ENCODE measurements at regions not wholly inside any gene's neighbourhood (a gene's known extent, or its start where the extent isn't known, plus 50 kb on each side); places are given as distances from the start of the nearest gene placed in this dataset.

DNA sequence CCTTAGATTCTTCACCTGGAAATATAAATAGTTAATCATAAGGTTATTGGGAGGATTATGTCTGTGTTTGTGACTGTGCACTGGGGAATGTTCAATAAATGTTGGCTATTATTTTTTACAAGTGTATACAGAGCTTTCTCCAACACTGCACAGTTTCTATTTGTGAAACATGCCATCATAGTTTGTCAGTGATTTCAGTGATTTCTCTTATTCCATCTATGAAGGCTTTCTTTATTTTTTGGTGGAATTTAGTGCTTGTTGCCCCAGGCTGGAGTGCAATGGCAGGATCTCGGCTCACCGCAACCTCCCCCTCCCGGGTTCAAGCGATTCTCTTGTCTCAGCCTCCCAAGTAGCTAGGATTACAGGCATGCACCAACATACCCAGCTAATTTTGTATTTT, 545.0 kb upstream of the GRM7 start:
- intact Hi-C loops (cut with micrococcal nuclease; ENCODE audit: unreplicated experiment) = no loop called here
- BruUV-seq (replicated peaks) = no TSS peak
- no peaks in the 10 kb centered on the region for H3K27me3 ChIP-seq (ENCODE audit: control insufficient read depth in 1 of 2, insufficient read depth in 2 of 2, low read length in 2 of 2)
- ChIA-PET CTCF (ENCODE audit: low intra/inter-chr PET ratio, low total read pairs) (no interaction called here), POLR2A (no interaction called here)
- no peaks in the 10 kb centered on the region for H3K36me3 ChIP-seq (replicated peaks in 1 of 2; ENCODE audit: control insufficient read depth in 1 of 2, insufficient read depth in 2 of 2, low read length in 2 of 2)
- TF ChIP-seq MTF1 (CRISPR knock-in tag; IDR thresholded peaks at IDR 0.05) = no peak
- TF ChIP-seq, protein P1, sequence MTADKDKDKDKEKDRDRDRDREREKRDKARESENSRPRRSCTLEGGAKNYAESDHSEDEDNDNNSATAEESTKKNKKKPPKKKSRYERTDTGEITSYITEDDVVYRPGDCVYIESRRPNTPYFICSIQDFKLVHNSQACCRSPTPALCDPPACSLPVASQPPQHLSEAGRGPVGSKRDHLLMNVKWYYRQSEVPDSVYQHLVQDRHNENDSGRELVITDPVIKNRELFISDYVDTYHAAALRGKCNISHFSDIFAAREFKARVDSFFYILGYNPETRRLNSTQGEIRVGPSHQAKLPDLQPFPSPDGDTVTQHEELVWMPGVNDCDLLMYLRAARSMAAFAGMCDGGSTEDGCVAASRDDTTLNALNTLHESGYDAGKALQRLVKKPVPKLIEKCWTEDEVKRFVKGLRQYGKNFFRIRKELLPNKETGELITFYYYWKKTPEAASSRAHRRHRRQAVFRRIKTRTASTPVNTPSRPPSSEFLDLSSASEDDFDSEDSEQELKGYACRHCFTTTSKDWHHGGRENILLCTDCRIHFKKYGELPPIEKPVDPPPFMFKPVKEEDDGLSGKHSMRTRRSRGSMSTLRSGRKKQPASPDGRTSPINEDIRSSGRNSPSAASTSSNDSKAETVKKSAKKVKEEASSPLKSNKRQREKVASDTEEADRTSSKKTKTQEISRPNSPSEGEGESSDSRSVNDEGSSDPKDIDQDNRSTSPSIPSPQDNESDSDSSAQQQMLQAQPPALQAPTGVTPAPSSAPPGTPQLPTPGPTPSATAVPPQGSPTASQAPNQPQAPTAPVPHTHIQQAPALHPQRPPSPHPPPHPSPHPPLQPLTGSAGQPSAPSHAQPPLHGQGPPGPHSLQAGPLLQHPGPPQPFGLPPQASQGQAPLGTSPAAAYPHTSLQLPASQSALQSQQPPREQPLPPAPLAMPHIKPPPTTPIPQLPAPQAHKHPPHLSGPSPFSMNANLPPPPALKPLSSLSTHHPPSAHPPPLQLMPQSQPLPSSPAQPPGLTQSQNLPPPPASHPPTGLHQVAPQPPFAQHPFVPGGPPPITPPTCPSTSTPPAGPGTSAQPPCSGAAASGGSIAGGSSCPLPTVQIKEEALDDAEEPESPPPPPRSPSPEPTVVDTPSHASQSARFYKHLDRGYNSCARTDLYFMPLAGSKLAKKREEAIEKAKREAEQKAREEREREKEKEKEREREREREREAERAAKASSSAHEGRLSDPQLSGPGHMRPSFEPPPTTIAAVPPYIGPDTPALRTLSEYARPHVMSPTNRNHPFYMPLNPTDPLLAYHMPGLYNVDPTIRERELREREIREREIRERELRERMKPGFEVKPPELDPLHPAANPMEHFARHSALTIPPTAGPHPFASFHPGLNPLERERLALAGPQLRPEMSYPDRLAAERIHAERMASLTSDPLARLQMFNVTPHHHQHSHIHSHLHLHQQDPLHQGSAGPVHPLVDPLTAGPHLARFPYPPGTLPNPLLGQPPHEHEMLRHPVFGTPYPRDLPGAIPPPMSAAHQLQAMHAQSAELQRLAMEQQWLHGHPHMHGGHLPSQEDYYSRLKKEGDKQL (CRISPR knock-in tag; IDR thresholded peaks at IDR 0.05; ENCODE audit: low read depth) = no peak
- no peaks in the 10 kb centered on the region for H3K4me1 ChIP-seq (ENCODE audit: insufficient read depth, low read length)
- FAIRE-seq = no peak
- in situ Hi-C loops (cut with HindIII; ENCODE audit: extremely low pct_ligation_motif_present, low pct_unique_long_range_greater_than_20kb) = no loop called here
- H4K20me1 ChIP-seq (ENCODE audit: insufficient read depth, low read length) = no peaks in the 10 kb centered on the region
- H3K79me2 ChIP-seq (ENCODE audit: insufficient read depth, low read length) = no peaks in the 10 kb centered on the region
- H3K4me3 ChIP-seq (replicated peaks in 1 of 3; ENCODE audit: insufficient read depth in 1 of 3, low read depth in 2 of 3, low read length in 3 of 3) = no peak overlapping the region
- DNase-seq (ENCODE audit: low spot score) = no peak
- no peak for ATAC-seq
- H3K4me2 ChIP-seq (ENCODE audit: low read depth, low read length) = no peak overlapping the region
- H3K9me3 ChIP-seq (ENCODE audit: low read length) = peaks cover 61% of the 10 kb centered on the region
- H3K27ac ChIP-seq (ENCODE audit: extremely low read length, insufficient read depth, low read length) = no peak overlapping the region
- H3K9ac ChIP-seq (ENCODE audit: insufficient read depth, low read depth, low read length) = no peak overlapping the region
- 8% methylated on average over 4 of the region's 4 CpGs for WGBS (ENCODE audit: low lambda C conversion rate)
- H2AFZ ChIP-seq (ENCODE audit: low read length) = no peak overlapping the region

GRCh38 chr3:6321999-6322398, 538.9 kb upstream of the GRM7 start:
- no TSS peak for BruUV-seq (replicated peaks)
- no peak for ATAC-seq
- Histone ChIP-seq H3K4me3 (replicated peaks in 1 of 3; ENCODE audit: insufficient read depth in 1 of 3, low read depth in 2 of 3, low read length in 3 of 3) (no peak overlapping the region), H2AFZ (ENCODE audit: low read length) (no peak overlapping the region), H3K36me3 (replicated peaks in 1 of 2; ENCODE audit: control insufficient read depth in 1 of 2, insufficient read depth in 2 of 2, low read length in 2 of 2) (no peaks in the 10 kb centered on the region), H3K9ac (ENCODE audit: insufficient read depth, low read depth, low read length) (no peak overlapping the region), H3K4me1 (ENCODE audit: insufficient read depth, low read length) (no peaks in the 10 kb centered on the region), H3K27me3 (ENCODE audit: control insufficient read depth in 1 of 2, insufficient read depth in 2 of 2, low read length in 2 of 2) (no peaks in the 10 kb centered on the region), H3K27ac (ENCODE audit: extremely low read length, insufficient read depth, low read length) (no peak overlapping the region), H3K9me3 (ENCODE audit: low read length) (peaks cover 55% of the 10 kb centered on the region), H3K4me2 (ENCODE audit: low read depth, low read length) (no peak overlapping the region), H4K20me1 (ENCODE audit: insufficient read depth, low read length) (no peaks in the 10 kb centered on the region), H3K79me2 (ENCODE audit: insufficient read depth, low read length) (no peaks in the 10 kb centered on the region)
- ChIA-PET POLR2A (no interaction called here), CTCF (ENCODE audit: low intra/inter-chr PET ratio, low total read pairs) (no interaction called here)
- intact Hi-C loops (cut with micrococcal nuclease; ENCODE audit: unreplicated experiment) = no loop called here
- TF ChIP-seq ZNF589 (CRISPR knock-in tag; conservative IDR thresholded peaks at IDR 0.05) (no peak), HNRNPUL1 (IDR thresholded peaks at IDR 0.05; ENCODE audit: low read depth, low read length) (no peak), RXRB (CRISPR knock-in tag; IDR thresholded peaks at IDR 0.05; ENCODE audit: borderline replicate concordance) (no peak), KLF6 (CRISPR knock-in tag; IDR thresholded peaks at IDR 0.05) (no peak), KLF16 (CRISPR knock-in tag; IDR thresholded peaks at IDR 0.05) (no peak), NR0B2 (CRISPR knock-in tag; IDR thresholded peaks at IDR 0.05) (no peak), NONO (IDR thresholded peaks at IDR 0.05) (no peak), NONO (CRISPR knock-in tag; conservative IDR thresholded peaks at IDR 0.05) (no peak)
- in situ Hi-C loops (cut with HindIII; ENCODE audit: extremely low pct_ligation_motif_present, low pct_unique_long_range_greater_than_20kb) = no loop called here
- 5% methylated on average over 3 of the region's 3 CpGs for WGBS (ENCODE audit: low lambda C conversion rate)
- no peak for DNase-seq (ENCODE audit: low spot score)
- no peak for FAIRE-seq
